Gastroesophageal sphincter (tissue), 3 donors: ENCODE measurements at regions not wholly inside any gene's neighbourhood (a gene's known extent, or its start where the extent isn't known, plus 50 kb on each side); places are given as distances from the start of the nearest gene placed in this dataset.

Experiments
- EP300 ChIP-seq: sonication (generic); formaldehyde crosslinking; IDR thresholded peaks from one replicate; pipeline ENCODE4 v1.6.1; 2017; ENCODE audit warnings: antibody characterized with exemption, mild to moderate bottlenecking
- POLR2A ChIP-seq, 2 donors: fragments of 450-650 bp; IDR thresholded peaks; one replicate each; pipeline ENCODE4 v1.6.1; 2017; ENCODE audit warnings: antibody characterized with exemption in 2 of 2, mild to moderate bottlenecking in 2 of 2, moderate library complexity in 1 of 2
- POLR2AphosphoS5 ChIP-seq: sonication (generic); formaldehyde crosslinking; IDR thresholded peaks from one replicate; pipeline ENCODE4 v1.6.1; 2017; ENCODE audit warnings: antibody characterized with exemption
- TF ChIP-seq, protein P1 (sequence below), 4 experiments: fragments of 200-600 bp in 2 of 4; fragments of 450-650 bp in 2 of 4; sonication (generic) in 1 of 4; IDR thresholded peaks; one replicate each; pipeline ENCODE4 v1.5.1; 2017 to 2019; ENCODE audit warnings: antibody characterized with exemption in 4 of 4, mild to moderate bottlenecking in 2 of 4, moderate library complexity in 2 of 4

DNA sequence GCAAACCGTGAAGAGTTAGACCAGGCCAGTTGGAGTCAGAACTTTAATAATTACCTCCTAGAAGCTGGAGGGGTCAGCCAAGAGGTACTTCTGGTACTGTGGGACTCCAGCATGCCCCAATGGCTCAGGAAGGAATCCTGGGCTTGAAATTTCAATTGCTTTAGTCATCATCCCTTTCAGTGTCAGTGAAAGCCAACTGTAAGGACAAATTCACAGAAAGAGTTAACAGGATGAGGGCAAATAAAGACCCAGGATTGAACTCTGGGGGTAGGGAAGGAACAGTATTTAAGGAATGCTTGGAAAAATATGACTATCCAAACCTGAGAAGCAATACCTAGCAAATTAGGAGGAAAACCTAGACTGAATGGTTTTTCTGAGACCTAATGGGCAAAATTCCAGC is 735.1 kb upstream of the MARCKS start:
- TF ChIP-seq, protein P1, sequence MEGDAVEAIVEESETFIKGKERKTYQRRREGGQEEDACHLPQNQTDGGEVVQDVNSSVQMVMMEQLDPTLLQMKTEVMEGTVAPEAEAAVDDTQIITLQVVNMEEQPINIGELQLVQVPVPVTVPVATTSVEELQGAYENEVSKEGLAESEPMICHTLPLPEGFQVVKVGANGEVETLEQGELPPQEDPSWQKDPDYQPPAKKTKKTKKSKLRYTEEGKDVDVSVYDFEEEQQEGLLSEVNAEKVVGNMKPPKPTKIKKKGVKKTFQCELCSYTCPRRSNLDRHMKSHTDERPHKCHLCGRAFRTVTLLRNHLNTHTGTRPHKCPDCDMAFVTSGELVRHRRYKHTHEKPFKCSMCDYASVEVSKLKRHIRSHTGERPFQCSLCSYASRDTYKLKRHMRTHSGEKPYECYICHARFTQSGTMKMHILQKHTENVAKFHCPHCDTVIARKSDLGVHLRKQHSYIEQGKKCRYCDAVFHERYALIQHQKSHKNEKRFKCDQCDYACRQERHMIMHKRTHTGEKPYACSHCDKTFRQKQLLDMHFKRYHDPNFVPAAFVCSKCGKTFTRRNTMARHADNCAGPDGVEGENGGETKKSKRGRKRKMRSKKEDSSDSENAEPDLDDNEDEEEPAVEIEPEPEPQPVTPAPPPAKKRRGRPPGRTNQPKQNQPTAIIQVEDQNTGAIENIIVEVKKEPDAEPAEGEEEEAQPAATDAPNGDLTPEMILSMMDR (IDR thresholded peaks at IDR 0.05), result no peak
- TF ChIP-seq POLR2A (IDR thresholded peaks at IDR 0.05) (no peak), EP300 (no peak), POLR2AphosphoS5 (no peak)
